OCI-LY7 (cell line): ENCODE measurements at regions not wholly inside any gene's neighbourhood (a gene's known extent, or its start where the extent isn't known, plus 50 kb on each side); places are given as distances from the start of the nearest gene placed in this dataset.

ENCODE experiments used
- BruUV-seq: library from RNA; stranded (reverse); fragments of 400-500 nt; replicated peaks from 2 replicates; lab custom pipeline; 2021; lab: Mats Ljungman, UMichigan
- CTCF ChIA-PET: fragments of 300-600 bp; sonication (Branson Sonifier 250); formaldehyde crosslinking; loops from one replicate; lab custom pipeline; 2022; ENCODE audit warnings: antibody characterized with exemption; ENCODE audit not compliant: unreplicated experiment; lab: Charles Lee
- POLR2A ChIA-PET: fragments of 300-600 bp; sonication (Branson Sonifier 250); formaldehyde crosslinking; loops from one replicate; lab custom pipeline; 2022; ENCODE audit warnings: antibody characterized with exemption; lab: Charles Lee
- DNase-seq: peaks from one replicate; pipeline ENCODE4 v3.0.0-alpha.2; 2015; ENCODE audit warnings: low spot score
- H2AFZ ChIP-seq: fragments of 200-600 bp; sonication (generic), shearing (Covaris generic); 2 replicates; pipeline ENCODE4 v1.6.1; 2014; ENCODE audit warnings: mild to moderate bottlenecking, antibody characterized with exemption, low read length, moderate library complexity
- H3K27ac ChIP-seq: fragments of 200-600 bp; sonication (generic); 2 replicates; pipeline ENCODE4 v1.5.1; 2014; ENCODE audit warnings: mixed run types, low read depth, mild to moderate bottlenecking, moderate library complexity, low read length, inconsistent platforms; ENCODE audit not compliant: poor library complexity, severe bottlenecking
- H3K36me3 ChIP-seq: fragments of 200-600 bp; sonication (generic); 2 replicates; pipeline ENCODE4 v1.6.1; 2014; ENCODE audit warnings: mild to moderate bottlenecking, antibody characterized with exemption, low read length, moderate library complexity, mixed read lengths; ENCODE audit not compliant: insufficient read depth
- H3K4me1 ChIP-seq: fragments of 200-600 bp; sonication (generic); 2 replicates; pipeline ENCODE4 v1.5.1; 2014; ENCODE audit warnings: mild to moderate bottlenecking, low read length; ENCODE audit not compliant: insufficient read depth, poor library complexity, severe bottlenecking
- H3K4me2 ChIP-seq: fragments of 200-600 bp; sonication (generic); 2 replicates; pipeline ENCODE4 v1.6.1; 2014; ENCODE audit warnings: mild to moderate bottlenecking, low read length
- H3K4me3 ChIP-seq: fragments of 200-600 bp; sonication (generic); 2 replicates; pipeline ENCODE4 v1.5.1; 2014; ENCODE audit warnings: mild to moderate bottlenecking, low read depth, low read length; ENCODE audit not compliant: poor library complexity, severe bottlenecking
- H3K79me2 ChIP-seq: fragments of 200-600 bp; sonication (generic); 2 replicates; pipeline ENCODE4 v1.6.1; 2016; ENCODE audit warnings: low read depth, mild to moderate bottlenecking, low read length, moderate library complexity, mixed read lengths; ENCODE audit not compliant: insufficient read depth
- H3K9me2 ChIP-seq: fragments of 200-600 bp; sonication (generic); 2 replicates; pipeline ENCODE4 v1.6.1; 2016; ENCODE audit warnings: mild to moderate bottlenecking, low read length, mixed read lengths; ENCODE audit not compliant: insufficient read depth
- H3K9me3 ChIP-seq: fragments of 200-600 bp; sonication (generic); 2 replicates; pipeline ENCODE4 v1.6.1; 2014; ENCODE audit warnings: mild to moderate bottlenecking, mixed run types, low read length, mixed read lengths
- H4K20me1 ChIP-seq: fragments of 200-600 bp; sonication (generic); 2 replicates; pipeline ENCODE4 v1.6.1; 2014; ENCODE audit warnings: mild to moderate bottlenecking, antibody characterized with exemption, low read length, moderate library complexity, mixed read lengths; ENCODE audit not compliant: insufficient read depth
- CTCF ChIP-seq: fragments of 200-600 bp; sonication (generic); conservative IDR thresholded peaks from 2 replicates; pipeline ENCODE4 v1.5.1; 2014; ENCODE audit warnings: mild to moderate bottlenecking, antibody characterized with exemption, low read length, moderate library complexity, mixed read lengths
- EZH2phosphoT487 ChIP-seq: fragments of 200-600 bp; sonication (generic); IDR thresholded peaks from 2 replicates; pipeline ENCODE4 v1.6.1; 2018; ENCODE audit warnings: low read depth, borderline replicate concordance, mild to moderate bottlenecking, mixed run types, antibody characterized with exemption, low read length, moderate library complexity, mixed read lengths
- intact Hi-C: fragments of 100-400 bp; cut with micrococcal nuclease; formaldehyde crosslinking; loops from one replicate; pipeline ENCODE4 v1.10.0; 2022; ENCODE audit not compliant: unreplicated experiment

DNA sequence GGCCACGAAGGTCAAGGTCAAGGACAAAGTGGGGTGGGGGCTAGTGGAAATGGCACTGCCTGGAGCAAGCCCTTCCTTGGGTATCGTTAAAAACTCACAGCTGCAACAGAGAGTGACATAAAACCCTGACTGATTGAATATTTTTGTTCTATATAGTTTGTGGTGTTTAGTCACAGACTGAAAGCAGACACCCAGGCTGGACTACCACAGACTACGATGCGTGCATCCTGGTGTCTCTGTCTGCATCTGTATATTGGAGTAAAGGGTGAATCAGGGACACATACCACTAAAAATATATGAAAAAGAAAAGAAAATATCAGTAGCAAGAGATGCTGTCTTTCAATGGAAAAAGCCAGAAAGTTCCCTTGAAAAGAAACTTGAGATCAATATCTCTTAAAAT lies 101.4 kb downstream of the KLF6 start:
- intact Hi-C loops: no loop called here
- ChIA-PET POLR2A (interaction anchor here (0.6 kb wide), 1 partner anchor 582 kb away, joined by 3 read pairs; no protein-coding TSS in a partner anchor), CTCF (no interaction called here)

DNA sequence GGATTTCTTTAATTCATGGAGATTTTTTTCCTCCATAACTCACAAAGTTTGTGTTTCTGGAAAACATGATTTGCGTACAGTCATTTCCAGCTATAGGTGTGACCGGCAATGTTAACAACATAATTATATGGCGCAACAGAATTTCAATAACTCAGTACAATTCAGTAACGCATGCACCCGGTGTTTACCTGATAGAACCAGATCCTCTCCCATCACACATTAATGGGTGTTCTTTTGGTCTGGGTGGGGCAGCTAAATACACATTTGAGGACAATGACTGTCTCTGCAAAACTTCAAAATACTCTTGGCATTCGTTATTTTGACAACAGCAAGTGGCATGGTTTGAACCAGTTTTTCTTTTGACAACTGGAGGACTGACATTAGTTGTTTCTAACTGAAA lies 102.3 kb downstream of the KLF6 start:
- Histone ChIP-seq H3K9me3 (no peaks in the 10 kb centered on the region), H3K4me2 (no peak overlapping the region), H3K9me2 (no peaks in the 10 kb centered on the region), H3K4me1 (no peaks in the 10 kb centered on the region), H3K27ac (no peak overlapping the region), H3K36me3 (no peaks in the 10 kb centered on the region), H2AFZ (no peak overlapping the region), H3K79me2 (no peaks in the 10 kb centered on the region), H3K4me3 (no peak overlapping the region), H4K20me1 (no peaks in the 10 kb centered on the region)
- no peak for DNase-seq
- CTCF ChIA-PET: no interaction called here
- intact Hi-C loops: no loop called here
- no TSS peak for BruUV-seq
- TF ChIP-seq CTCF (no peak), EZH2phosphoT487 (no peak)
- POLR2A ChIA-PET: interaction anchor here (0.6 kb wide), 1 partner anchor 26 kb away, joined by 3 read pairs; no protein-coding TSS in a partner anchor

More for the DNA sequence above, 101.4 kb downstream of the KLF6 start:
- no peak overlapping the region for H2AFZ ChIP-seq
- no peaks in the 10 kb centered on the region for H3K4me1 ChIP-seq
- no TSS peak for BruUV-seq
- no peaks in the 10 kb centered on the region for H3K9me3 ChIP-seq
- DNase-seq: no peak
- H4K20me1 ChIP-seq: no peaks in the 10 kb centered on the region
- TF ChIP-seq EZH2phosphoT487 (no peak), CTCF (no peak)
- no peaks in the 10 kb centered on the region for H3K79me2 ChIP-seq
- H3K4me2 ChIP-seq: no peak overlapping the region
- H3K36me3 ChIP-seq: no peaks in the 10 kb centered on the region
- H3K9me2 ChIP-seq: no peaks in the 10 kb centered on the region
- H3K4me3 ChIP-seq: no peak overlapping the region
- no peak overlapping the region for H3K27ac ChIP-seq

GRCh38 chr10:3681642-3682554 lies 103.1 kb downstream of the KLF6 start:
- intact Hi-C loops: no loop called here
- no peak overlapping the region for H3K27ac ChIP-seq
- H2AFZ ChIP-seq: no peak overlapping the region
- H3K4me3 ChIP-seq: no peak overlapping the region
- ChIA-PET CTCF (no interaction called here), POLR2A (interaction anchor here (0.6 kb wide), 1 partner anchor 25 kb away, joined by 3 read pairs; no protein-coding TSS in a partner anchor)
- DNase-seq: no peak
- H3K9me3 ChIP-seq: no peaks in the 10 kb centered on the region
- no peak overlapping the region for H3K4me2 ChIP-seq
- no peaks in the 10 kb centered on the region for H3K79me2 ChIP-seq
- TF ChIP-seq CTCF: no peak
- BruUV-seq: no TSS peak
- no peaks in the 10 kb centered on the region for H3K4me1 ChIP-seq
- H4K20me1 ChIP-seq: no peaks in the 10 kb centered on the region
- H3K9me2 ChIP-seq: no peaks in the 10 kb centered on the region
- no peaks in the 10 kb centered on the region for H3K36me3 ChIP-seq
